GM12874 (cell line): ENCODE measurements at regions not wholly inside any gene's neighbourhood (a gene's known extent, or its start where the extent isn't known, plus 50 kb on each side); places are given as distances from the start of the nearest gene placed in this dataset.

Experiments used
- TF ChIP-seq, protein P1 (sequence below): IDR thresholded peaks from 2 replicates; pipeline ENCODE4 v1.5.1; 2011; ENCODE audit warnings: low read depth, mild to moderate bottlenecking, control low read depth, low read length, moderate library complexity; ENCODE audit not compliant: insufficient read depth

- TF ChIP-seq, protein P1, sequence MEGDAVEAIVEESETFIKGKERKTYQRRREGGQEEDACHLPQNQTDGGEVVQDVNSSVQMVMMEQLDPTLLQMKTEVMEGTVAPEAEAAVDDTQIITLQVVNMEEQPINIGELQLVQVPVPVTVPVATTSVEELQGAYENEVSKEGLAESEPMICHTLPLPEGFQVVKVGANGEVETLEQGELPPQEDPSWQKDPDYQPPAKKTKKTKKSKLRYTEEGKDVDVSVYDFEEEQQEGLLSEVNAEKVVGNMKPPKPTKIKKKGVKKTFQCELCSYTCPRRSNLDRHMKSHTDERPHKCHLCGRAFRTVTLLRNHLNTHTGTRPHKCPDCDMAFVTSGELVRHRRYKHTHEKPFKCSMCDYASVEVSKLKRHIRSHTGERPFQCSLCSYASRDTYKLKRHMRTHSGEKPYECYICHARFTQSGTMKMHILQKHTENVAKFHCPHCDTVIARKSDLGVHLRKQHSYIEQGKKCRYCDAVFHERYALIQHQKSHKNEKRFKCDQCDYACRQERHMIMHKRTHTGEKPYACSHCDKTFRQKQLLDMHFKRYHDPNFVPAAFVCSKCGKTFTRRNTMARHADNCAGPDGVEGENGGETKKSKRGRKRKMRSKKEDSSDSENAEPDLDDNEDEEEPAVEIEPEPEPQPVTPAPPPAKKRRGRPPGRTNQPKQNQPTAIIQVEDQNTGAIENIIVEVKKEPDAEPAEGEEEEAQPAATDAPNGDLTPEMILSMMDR = no peak
These were observed 69.2 kb upstream of the ALOX12 start for GRCh38 chr17:6926667-6927066.

- TF ChIP-seq, protein P1 = no peak
These were observed 68.3 kb upstream of the ALOX12 start for GRCh38 chr17:6927290-6928126.

DNA sequence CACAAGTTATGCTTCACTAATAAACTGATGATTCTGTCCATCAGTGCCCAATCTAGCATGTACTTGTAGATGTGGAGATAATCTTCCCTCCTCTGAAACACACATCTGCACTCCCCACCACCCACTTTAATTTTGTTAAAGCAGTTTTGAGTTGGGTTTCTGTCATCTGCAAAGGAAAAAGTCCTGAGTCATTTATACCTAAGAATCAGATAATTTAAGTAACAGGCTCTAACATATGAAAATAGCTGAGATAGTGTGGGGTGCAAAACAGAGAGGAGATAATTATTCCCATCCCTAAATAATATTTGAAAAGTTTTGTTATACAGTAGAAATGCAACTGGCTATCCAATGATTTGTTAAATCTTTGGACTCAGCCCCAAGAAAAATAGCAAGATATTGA lies 67.7 kb upstream of the ALOX12 start:
- TF ChIP-seq, protein P1 = no peak

- TF ChIP-seq, protein P1 = no peak
These were observed 65.1 kb upstream of the ALOX12 start for GRCh38 chr17:6930749-6931148.

DNA sequence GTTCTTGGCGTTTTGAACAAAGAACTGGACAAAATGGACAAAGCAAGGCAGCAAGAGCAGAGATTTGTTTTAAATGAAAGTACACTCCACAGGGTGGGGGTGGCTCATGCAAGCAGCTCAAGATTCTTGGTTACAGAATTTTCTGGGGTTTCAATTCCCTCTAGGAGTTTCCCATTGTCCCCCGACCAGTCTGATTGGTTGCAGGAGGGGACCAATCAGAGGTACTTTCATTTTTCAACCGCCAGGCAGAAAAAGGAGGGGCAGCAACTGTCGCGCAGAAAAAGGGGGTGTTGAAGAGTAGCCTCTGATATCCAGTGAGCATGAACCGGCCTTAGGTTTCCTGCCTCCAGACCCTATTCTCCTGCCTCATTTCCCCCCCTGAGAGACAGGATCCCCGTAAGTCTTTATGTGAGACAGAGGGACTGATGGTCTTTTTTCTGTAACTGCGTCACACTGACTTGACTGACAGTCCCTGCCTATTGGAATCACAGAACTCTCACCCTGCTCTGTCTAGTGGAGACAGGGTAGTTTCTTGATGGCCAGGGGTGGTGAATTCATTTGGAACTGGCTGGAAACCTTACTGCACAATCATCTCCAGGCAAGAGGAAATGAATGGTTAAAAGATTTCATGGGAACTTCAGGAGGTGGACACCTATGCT lies 59.4 kb upstream of the ALOX12 start:
- TF ChIP-seq, protein P1 = no peak

- TF ChIP-seq, protein P1 = no peak
These were observed 57.2 kb upstream of the ALOX12 start for GRCh38 chr17:6938637-6939036.

DNA sequence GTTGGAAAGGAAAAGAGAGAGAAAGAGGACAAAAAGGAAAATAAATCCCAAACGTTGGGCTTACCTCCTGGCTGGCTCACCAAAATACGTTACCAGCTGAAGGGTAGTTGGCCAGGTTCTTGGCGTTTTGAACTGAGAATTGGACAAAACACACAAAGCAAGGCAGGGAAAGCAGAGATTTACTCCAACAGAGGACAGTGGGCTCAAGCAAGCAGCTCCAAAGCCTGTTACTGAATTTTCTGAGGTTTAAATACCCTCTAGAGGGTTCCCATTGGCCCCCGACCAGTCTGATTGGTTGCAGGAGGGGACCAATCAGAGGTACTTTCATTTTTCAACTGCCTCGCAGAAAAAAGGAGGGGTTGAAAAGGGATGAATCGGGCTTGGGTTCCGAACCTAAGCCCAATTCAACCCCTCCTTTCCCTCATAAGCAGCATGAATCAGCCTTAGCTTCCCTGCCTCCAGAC lies 55.6 kb upstream of the ALOX12 start:
- TF ChIP-seq, protein P1 = no peak
